SK-N-SH (cell line): ENCODE measurements at regions not wholly inside any gene's neighbourhood (a gene's known extent, or its start where the extent isn't known, plus 50 kb on each side); places are given as distances from the start of the nearest gene placed in this dataset.

Experiments used
- CTCF ChIP-seq: fragments of 200-600 bp; sonication (generic); IDR thresholded peaks from 2 replicates; pipeline ENCODE4 v1.6.1; 2017; ENCODE audit warnings: antibody characterized with exemption, mild to moderate bottlenecking, moderate library complexity
- JUND ChIP-seq: IDR thresholded peaks from 2 replicates; pipeline ENCODE4 v1.4.0; 2012
- REST ChIP-seq: IDR thresholded peaks from 2 replicates; pipeline ENCODE4 v1.6.1; 2012; ENCODE audit warnings: mild to moderate bottlenecking, low read depth, low read length, moderate library complexity
- USF2 ChIP-seq: fragments of 150-350 bp; IDR thresholded peaks from 2 replicates; pipeline ENCODE4 v1.6.1; 2017; ENCODE audit warnings: antibody characterized with exemption, low read length, low read depth, borderline replicate concordance

- no peak for TF ChIP-seq JUND
- TF ChIP-seq REST = no peak
- TF ChIP-seq CTCF = no peak
- TF ChIP-seq USF2 = no peak
These were observed 208.1 kb downstream of the TRIML1 start for GRCh38 chr4:188347339-188347738.
